ENCODE measurements at regions not wholly inside any gene's neighbourhood (a gene's known extent, or its start where the extent isn't known, plus 50 kb on each side); places are given as distances from the start of the nearest gene placed in this dataset.

GRCh38 chr3:118755253-118755801 lies 279.3 kb downstream of the IGSF11 start:
- Histone ChIP-seq H3K4me3 (replicated peaks in 1 of 3) (no peak overlapping the region), H3K9me3 (no peaks in the 10 kb centered on the region), H3K27me3 (no peaks in the 10 kb centered on the region), H3K36me3 (no peaks in the 10 kb centered on the region), H3K4me1 (no peaks in the 10 kb centered on the region), H3K27ac (no peak overlapping the region)
- TF ChIP-seq CTCF (IDR thresholded peaks at IDR 0.05), result no peak
- DNase-seq, result no peak
- intact Hi-C loops (cut with DNase I), result no loop called here
- 50 to 51% methylated on average over 3 of the region's 3 CpGs for WGBS, 2 donors

- Histone ChIP-seq H3K4me1 (no peaks in the 10 kb centered on the region), H3K27me3 (no peaks in the 10 kb centered on the region), H3K4me3 (replicated peaks in 1 of 3) (no peak overlapping the region), H3K27ac (no peak overlapping the region), H3K36me3 (no peaks in the 10 kb centered on the region), H3K9me3 (no peaks in the 10 kb centered on the region)
- WGBS, 2 donors, result 45% methylated on average over 5 of the region's 5 CpGs
- DNase-seq, result no peak
- intact Hi-C loops (cut with DNase I), result no loop called here
- TF ChIP-seq POLR2A (IDR thresholded peaks at IDR 0.05) (no peak), CTCF (IDR thresholded peaks at IDR 0.05) (no peak)
These were observed 273.9 kb downstream of the IGSF11 start for GRCh38 chr3:118760585-118761290.

GRCh38 chr3:118761291-118761606 lies 273.4 kb downstream of the IGSF11 start:
- TF ChIP-seq CTCF (IDR thresholded peaks at IDR 0.05) (no peak), POLR2A (IDR thresholded peaks at IDR 0.05) (no peak)
- Histone ChIP-seq H3K36me3 (no peaks in the 10 kb centered on the region), H3K27me3 (no peaks in the 10 kb centered on the region), H3K9me3 (no peaks in the 10 kb centered on the region), H3K4me3 (replicated peaks in 1 of 3) (no peak overlapping the region), H3K4me1 (no peaks in the 10 kb centered on the region), H3K27ac (no peak overlapping the region)
- no peak for DNase-seq
- intact Hi-C loops (cut with DNase I), result no loop called here

GRCh38 chr3:118765636-118766305 lies 268.9 kb downstream of the IGSF11 start:
- Histone ChIP-seq H3K27ac (no peak overlapping the region), H3K27me3 (no peaks in the 10 kb centered on the region), H3K9me3 (no peaks in the 10 kb centered on the region), H3K4me1 (no peaks in the 10 kb centered on the region), H3K4me3 (replicated peaks in 1 of 3) (no peak overlapping the region), H3K36me3 (no peaks in the 10 kb centered on the region)
- no peak for TF ChIP-seq POLR2A (IDR thresholded peaks at IDR 0.05)
- no peak for TF ChIP-seq CTCF (IDR thresholded peaks at IDR 0.05)
- no peak for DNase-seq
- WGBS, 2 donors, result 89 to 93% methylated on average over 3 of the region's 3 CpGs
- intact Hi-C loops (cut with DNase I), result no loop called here

- intact Hi-C loops (cut with DNase I), result no loop called here
- Histone ChIP-seq H3K4me3 (replicated peaks in 1 of 3) (no peak overlapping the region), H3K4me1 (no peaks in the 10 kb centered on the region), H3K36me3 (no peaks in the 10 kb centered on the region), H3K9me3 (no peaks in the 10 kb centered on the region), H3K27me3 (no peaks in the 10 kb centered on the region), H3K27ac (no peak overlapping the region)
- DNase-seq, result no peak
- TF ChIP-seq CTCF (IDR thresholded peaks at IDR 0.05), result no peak
- TF ChIP-seq POLR2A (IDR thresholded peaks at IDR 0.05), result no peak
These were observed 268.4 kb downstream of the IGSF11 start for GRCh38 chr3:118766306-118766669.

Data from thyroid gland (tissue), 4 donors.